GM13976 (cell line): ENCODE measurements at regions not wholly inside any gene's neighbourhood (a gene's known extent, or its start where the extent isn't known, plus 50 kb on each side); places are given as distances from the start of the nearest gene placed in this dataset.
"Not testable (repeated sequence)": the region's sequence is repeated elsewhere in the genome, so short reads cannot be mapped to it uniquely, and the experiment has no call there.

Experiments
- DNase-seq: peaks from one replicate; pipeline ENCODE4 v3.0.0; 2012; ENCODE audit warnings: low spot score
- in situ Hi-C: fragments of 300-500 bp; cut with MboI; formaldehyde crosslinking; loops from one replicate; pipeline ENCODE4 v1.12.0; 2022; ENCODE audit warnings: low sequenced_read_pairs, mixed read lengths, inconsistent platforms; ENCODE audit not compliant: unreplicated experiment
- TF ChIP-seq, protein P1 (sequence below): IDR thresholded peaks from 2 replicates; pipeline ENCODE4 v1.5.1; 2012; ENCODE audit warnings: borderline replicate concordance, mild to moderate bottlenecking; ENCODE audit not compliant: insufficient read depth; ENCODE audit errors: extremely low read depth, missing control alignments, control extremely low read depth

GRCh38 chr6:119734227-119734626 lies 384.7 kb upstream of the MAN1A1 start:
- TF ChIP-seq, protein P1, sequence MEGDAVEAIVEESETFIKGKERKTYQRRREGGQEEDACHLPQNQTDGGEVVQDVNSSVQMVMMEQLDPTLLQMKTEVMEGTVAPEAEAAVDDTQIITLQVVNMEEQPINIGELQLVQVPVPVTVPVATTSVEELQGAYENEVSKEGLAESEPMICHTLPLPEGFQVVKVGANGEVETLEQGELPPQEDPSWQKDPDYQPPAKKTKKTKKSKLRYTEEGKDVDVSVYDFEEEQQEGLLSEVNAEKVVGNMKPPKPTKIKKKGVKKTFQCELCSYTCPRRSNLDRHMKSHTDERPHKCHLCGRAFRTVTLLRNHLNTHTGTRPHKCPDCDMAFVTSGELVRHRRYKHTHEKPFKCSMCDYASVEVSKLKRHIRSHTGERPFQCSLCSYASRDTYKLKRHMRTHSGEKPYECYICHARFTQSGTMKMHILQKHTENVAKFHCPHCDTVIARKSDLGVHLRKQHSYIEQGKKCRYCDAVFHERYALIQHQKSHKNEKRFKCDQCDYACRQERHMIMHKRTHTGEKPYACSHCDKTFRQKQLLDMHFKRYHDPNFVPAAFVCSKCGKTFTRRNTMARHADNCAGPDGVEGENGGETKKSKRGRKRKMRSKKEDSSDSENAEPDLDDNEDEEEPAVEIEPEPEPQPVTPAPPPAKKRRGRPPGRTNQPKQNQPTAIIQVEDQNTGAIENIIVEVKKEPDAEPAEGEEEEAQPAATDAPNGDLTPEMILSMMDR: no peak
- DNase-seq: no peak
- in situ Hi-C loops: loop anchor here (25.0 kb wide), 2 partner anchors 372 to 597 kb away; no protein-coding TSS in a partner anchor

DNA sequence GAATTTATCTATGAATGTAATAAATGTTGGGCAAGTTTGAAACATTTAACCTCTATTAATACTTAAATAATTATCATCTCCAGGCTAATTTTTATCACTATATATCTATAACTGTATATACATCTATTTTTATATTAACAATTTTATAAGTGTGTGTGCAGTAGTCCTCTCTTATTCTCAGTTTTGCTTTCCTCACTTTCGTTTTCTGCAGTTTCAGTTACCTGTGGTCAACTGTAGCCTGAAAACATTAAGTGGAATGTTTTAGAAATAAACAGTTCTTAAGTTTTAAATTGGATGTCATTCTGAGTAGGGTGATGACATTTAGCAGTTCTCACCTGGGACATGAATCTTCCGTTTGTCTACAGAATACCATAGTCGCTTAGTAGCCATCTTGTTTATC lies 379.4 kb upstream of the MAN1A1 start:
- TF ChIP-seq, protein P1: no peak
- peak; percentile 1 for DNase-seq
- in situ Hi-C loops: loop anchor here (25.0 kb wide), 2 partner anchors 367 to 592 kb away; no protein-coding TSS in a partner anchor

GRCh38 chr6:119728220-119728750 lies 378.7 kb upstream of the MAN1A1 start:
- no peak for DNase-seq
- TF ChIP-seq, protein P1: no peak
- in situ Hi-C loops: loop anchor here (25.0 kb wide), 2 partner anchors 366 to 591 kb away; no protein-coding TSS in a partner anchor

- DNase-seq: no peak
- in situ Hi-C loops: loop anchor here (25.0 kb wide), 2 partner anchors 365 to 590 kb away; no protein-coding TSS in a partner anchor
- TF ChIP-seq, protein P1: no peak
Observed at GRCh38 chr6:119727504-119728219, 378.1 kb upstream of the MAN1A1 start.

GRCh38 chr6:119726912-119727311 lies 377.4 kb upstream of the MAN1A1 start:
- in situ Hi-C loops: loop anchor here (25.0 kb wide), 2 partner anchors 365 to 590 kb away; no protein-coding TSS in a partner anchor
- DNase-seq: not testable (repeated sequence)

GRCh38 chr6:119726086-119726485 lies 376.5 kb upstream of the MAN1A1 start:
- no peak for DNase-seq
- TF ChIP-seq, protein P1: no peak
- in situ Hi-C loops: loop anchor here (25.0 kb wide), 2 partner anchors 364 to 589 kb away; no protein-coding TSS in a partner anchor

DNA sequence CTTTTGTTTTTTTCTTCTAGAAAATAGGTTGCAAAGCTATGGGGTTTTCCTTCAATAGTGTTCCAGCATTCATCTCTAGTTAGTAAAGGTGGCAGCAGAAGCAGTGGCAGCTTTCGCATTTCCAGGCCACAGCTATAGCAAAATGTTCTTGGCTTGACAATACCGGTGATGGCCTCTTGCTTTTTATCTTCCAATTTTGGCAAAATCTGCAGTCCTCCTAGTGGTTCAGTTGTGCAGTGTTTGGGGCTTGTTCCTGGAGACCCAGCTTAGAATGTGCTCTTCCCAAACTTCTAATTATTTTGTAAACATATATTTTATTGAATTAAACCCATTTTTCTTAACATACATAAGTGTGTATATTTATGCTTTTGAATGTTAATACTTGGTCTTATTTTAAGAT lies 370.6 kb upstream of the MAN1A1 start:
- DNase-seq: no peak
- in situ Hi-C loops: no loop called here
- TF ChIP-seq, protein P1: no peak
